ENCODE measurements at regions not wholly inside any gene's neighbourhood (a gene's known extent, or its start where the extent isn't known, plus 50 kb on each side); places are given as distances from the start of the nearest gene placed in this dataset.
"Not testable (repeated sequence)": the region's sequence is repeated elsewhere in the genome, so short reads cannot be mapped to it uniquely, and the experiment has no call there.

DNA sequence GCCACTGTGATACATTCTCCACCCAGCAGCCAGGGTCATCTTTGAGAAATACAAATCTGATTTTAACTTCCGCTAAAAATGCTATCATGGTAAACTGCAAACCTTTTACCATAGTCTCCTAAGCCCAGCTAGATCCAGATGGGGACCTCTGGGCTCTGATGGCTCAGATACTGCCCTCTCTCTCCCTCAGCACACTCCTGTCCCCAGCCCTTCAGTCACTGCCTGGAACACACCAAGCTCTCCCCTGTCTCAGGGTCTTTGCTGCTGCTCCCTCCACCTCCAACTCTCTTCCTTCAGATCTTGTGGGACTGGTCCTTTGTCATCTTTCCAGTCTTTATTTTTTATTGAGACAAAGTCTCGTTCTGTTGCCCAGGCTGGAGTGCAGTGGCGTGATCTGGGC lies 65.1 kb downstream of the SPRY4 start:
- DNase-seq (ENCODE audit: low spot score in 2 of 2): no peak
- FAIRE-seq: no peak

DNA sequence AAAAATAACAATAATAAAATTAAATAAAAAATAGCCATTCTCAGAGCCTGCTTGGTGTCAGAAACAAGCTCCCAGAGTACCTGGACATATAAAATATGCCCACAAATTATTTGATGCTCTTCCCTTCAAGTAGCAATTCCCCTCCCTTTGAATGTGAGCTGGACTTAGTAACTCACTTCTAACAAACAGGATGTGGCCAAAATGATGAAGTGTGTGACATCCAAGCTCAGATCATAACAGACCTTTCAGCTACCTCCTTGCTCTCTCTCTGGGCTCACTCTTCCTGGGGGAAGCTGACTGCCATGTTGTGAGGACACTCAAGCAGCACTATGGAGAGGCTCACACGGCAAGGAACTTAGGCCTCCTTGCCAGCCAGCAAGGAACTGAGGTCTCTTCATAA lies 69.0 kb downstream of the SPRY4 start:
- DNase-seq (ENCODE audit: low spot score in 2 of 2): no peak
- no peak for FAIRE-seq

DNA sequence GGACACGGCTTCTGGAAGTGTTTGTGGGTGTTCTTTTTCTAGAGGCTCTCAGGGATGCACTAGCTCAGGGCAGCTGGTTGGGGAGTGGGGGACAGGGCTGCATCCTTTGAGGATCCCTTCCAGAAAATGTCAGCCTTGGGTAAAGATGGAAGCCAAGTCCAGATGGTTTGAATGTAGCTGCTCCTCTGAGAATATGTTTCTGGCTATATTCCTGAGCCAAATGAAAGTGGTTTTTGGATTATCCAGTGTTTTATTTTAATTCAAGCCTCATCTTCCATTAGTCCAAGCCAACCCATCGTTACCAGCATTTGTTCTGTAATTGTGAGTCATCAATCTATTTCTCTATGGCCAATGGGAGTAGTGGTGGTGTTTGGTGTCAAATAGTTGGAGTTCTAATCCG lies 70.4 kb downstream of the SPRY4 start:
- DNase-seq (ENCODE audit: low spot score in 2 of 2) (no peak), FAIRE-seq (no peak)

DNA sequence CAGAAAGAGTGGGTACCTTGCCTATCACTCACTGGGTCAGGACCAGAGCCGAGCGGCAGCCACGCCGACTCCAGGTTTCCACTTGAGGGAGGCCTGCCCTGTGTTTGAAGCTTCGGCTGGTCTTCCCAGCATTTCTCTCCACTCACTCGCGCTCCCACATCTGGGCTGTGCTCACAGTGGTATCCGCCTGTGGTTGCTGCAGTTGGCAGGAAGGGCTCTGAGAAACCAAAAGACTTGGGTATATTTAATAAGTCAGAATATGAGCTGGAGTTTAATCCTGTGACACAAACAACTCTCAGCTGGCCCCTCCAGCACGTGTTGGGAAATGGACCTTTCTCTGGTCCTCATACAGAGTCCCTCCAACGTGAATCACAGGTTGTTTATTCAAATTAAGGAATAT lies 70.9 kb downstream of the SPRY4 start:
- FAIRE-seq: no peak
- no peak for DNase-seq (ENCODE audit: low spot score in 2 of 2)

DNA sequence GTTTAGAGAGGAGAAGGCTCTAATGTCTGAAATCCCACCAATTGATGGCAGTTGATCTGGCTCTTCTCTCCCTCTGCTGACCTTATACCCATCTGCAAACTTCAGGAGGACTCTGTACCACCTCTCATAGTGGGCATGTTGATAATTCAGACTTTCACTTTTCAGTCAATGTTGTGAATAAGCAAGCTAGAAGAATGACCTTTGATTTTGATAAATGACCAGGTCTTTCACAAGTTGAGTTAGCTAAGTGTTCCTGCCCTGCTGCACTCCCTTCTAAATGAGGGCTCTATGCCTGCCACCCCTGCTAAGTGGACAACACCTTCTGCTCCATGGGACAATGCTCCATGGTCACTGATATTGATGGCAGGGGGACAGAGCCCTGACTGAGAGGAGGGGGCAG lies 74.7 kb downstream of the SPRY4 start:
- FAIRE-seq (no peak), DNase-seq (ENCODE audit: low spot score in 2 of 2) (no peak)

DNA sequence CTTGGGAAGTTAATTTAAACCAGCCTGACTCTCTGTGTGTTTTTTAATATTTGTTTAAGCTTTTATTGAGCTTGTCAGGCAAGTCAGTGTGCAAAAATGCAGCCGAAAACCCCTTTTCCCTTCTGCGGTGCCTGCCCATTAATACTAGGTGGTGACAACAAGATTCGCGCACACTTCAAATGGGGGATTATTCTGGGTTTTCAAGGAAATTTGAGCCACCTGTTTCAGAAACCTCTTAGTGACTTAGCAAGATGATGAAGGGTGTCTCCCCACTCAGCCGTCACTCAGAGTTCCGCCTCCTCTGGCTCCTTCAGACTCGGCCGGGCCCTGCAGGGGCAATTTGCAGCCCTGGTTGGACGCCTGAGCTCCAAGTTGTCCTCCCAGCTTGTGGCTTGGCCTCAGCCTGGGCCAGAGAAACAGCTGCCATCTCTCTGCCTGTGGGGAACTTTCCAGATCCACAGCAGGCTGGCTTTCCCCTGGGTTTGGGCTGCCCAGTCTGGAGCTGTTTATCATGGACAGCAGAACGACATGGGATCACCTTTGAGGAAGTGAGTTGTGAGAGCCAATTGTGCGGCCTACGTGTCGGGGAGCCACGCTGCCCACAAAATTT lies 75.9 kb downstream of the SPRY4 start:
- DNase-seq (ENCODE audit: low spot score in 2 of 2): no peak
- no peak for FAIRE-seq

DNA sequence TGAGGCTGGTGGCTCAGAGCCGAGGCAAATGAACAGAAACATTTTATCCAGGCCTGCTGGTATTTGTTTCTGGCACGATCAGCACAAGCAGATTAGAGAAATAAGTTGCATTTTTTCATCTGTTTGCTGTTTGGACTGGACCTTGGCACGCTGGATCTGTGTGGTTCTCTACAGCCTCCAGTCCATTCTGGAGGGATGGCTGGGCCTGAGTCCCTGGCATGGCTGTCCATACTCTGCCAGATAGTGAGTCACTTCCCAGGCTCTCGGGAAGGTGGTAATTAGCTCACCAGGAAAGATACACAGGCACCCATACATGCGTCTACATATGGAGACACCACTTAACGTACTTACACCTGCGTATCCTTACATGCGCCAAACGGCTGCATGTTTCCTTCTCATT lies 78.6 kb downstream of the SPRY4 start:
- FAIRE-seq (no peak), DNase-seq (ENCODE audit: low spot score in 2 of 2) (peak; percentile 4 to 33)

DNA sequence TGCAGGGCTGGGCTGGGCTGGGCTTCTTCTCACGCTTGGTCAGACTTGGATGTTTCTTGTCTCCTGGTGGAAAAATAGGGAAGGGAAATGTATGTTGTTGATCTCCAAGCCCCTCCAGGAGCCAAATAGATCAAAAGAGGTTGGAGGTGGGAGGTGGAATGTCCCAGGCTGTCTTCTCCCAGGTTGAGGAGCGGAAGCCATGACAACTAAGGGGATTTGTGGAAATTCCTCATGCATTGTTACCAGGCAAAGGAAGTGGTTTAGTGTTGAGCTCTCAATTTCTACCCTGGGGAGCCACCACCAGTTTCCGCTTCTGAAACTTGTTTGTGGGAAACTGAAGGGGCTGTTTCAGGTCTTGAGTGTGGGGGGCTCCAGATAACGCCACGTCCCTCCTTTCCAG lies 79.0 kb downstream of the SPRY4 start:
- no peak for DNase-seq (ENCODE audit: low spot score in 2 of 2)
- no peak for FAIRE-seq

DNA sequence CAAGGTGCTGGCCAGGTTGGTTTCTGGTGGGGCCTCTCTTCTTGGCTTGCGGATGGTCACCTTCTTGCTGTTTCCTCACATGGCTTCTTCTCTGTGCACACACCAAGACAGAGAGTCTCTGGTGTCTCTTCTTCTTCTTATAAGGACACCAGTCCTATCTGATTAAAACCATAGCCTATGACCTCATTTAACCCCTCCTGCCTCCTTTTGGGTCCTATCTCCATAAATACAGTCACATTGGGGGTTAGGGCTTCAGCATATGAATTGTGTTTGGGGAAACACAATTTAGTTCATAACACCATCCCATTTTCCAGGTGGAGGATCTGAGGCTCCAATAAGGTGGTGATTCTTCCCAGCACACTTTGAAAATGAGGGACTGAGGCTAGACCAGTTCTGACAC lies 80.4 kb downstream of the SPRY4 start:
- no peak for FAIRE-seq
- no peak for DNase-seq (ENCODE audit: low spot score in 2 of 2)

DNA sequence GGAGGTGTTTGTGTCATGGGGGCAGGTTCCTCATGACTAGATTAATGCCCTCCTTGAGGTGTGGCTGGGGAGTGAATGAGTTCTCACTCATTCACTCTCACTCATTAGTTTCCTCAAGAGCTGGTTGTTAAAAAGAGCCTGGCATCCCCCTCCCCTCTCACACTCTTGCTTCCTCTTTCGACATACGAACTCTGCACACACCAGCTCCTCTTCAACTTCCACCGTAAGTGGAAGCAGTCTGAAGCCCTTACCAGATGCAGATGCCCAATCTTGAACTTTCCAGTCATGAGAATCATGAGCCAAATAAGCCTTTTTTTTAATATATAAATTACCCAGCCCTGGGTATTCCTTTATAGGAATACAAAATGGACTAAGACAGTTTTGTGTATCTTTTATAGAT lies 82.5 kb downstream of the SPRY4 start:
- DNase-seq (ENCODE audit: low spot score in 2 of 2) (no peak), FAIRE-seq (no peak)

DNA sequence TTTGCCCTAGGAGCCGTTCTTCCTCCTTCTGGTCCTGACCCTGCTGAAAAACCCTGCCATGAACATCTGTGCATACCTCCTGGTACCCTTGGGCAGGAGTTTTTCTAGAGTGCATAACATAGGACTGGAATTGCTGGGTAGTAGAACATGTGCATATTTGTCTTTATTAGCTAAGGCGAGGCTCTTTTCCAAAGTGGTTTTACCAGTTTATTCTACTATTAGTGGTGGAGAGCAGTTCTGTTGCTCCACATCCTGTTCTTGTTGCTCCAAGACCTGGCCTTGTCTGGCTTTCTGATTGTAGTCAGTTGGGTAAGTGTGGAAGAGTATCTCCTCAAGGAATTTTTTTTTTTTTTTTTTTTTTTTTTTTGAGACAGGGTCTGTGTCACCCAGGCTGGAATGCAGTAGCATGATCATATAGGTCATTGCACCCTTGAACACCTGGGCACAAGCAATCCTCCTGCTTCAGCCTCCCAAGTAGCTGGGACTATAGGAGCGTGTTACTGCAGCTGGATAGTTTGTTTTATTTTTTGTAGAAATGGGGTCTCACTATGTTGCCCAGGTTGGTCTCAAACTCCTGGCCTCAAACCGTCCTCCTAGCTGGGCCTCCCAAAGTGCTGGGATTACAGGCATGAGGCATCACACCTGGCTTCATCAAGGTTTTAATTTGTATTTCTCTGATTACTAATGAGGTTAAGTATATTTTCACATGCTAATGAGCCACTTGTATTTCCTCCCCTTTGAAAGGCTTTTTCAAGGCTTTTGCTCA lies 85.2 kb downstream of the SPRY4 start:
- DNase-seq (ENCODE audit: low spot score in 2 of 2) (no peak), FAIRE-seq (no peak)

DNA sequence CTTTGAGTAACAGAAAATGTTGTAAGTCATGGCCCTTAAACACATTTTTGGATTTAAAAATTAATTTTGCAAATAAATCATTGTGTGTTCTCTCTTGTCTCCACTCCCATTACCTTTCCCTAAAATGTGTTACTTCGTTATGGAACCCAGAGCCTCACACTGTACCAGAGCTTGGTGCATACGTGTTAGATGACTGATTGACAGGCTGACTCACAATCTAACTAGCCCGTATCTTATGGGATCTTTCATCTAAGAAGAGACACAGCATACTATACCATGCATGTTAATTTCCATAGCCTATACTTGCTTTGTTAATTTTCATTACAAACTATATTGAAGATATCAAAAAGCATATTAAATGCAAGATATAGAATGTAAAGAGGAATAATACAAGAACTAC lies 87.1 kb downstream of the SPRY4 start:
- DNase-seq (ENCODE audit: low spot score in 2 of 2): no peak
- no peak for FAIRE-seq

DNA sequence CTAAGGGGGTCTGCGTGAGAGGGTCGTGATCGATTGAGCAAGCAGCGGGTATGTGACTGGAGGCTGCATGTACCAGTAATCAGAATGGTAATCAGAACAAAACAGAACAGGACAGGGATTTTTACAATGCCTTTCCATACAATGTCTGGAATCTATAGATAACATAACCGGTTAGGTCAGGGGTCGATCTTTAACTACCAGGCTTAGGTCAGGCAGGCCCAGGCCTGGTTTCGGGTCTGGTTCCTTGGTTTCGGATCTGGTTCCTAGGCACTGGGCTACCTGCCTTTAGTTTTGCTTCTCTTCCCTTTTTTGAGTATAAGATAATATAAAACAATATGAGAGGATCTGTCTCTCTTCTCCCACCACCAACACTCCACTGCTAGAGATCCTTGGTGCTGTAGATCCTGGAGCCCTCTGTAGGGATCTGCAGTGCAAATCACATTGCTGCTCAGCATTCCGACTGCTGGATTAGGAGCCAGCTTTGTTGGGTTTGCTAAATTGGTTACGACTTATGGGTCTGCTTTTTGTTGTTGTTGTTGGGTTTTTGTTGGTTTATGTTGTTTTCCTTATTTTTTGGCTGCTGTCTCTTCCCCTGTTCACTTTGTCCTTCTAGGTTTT lies 88.0 kb downstream of the SPRY4 start:
- DNase-seq (ENCODE audit: low spot score in 2 of 2); FAIRE-seq: not testable (repeated sequence)

DNA sequence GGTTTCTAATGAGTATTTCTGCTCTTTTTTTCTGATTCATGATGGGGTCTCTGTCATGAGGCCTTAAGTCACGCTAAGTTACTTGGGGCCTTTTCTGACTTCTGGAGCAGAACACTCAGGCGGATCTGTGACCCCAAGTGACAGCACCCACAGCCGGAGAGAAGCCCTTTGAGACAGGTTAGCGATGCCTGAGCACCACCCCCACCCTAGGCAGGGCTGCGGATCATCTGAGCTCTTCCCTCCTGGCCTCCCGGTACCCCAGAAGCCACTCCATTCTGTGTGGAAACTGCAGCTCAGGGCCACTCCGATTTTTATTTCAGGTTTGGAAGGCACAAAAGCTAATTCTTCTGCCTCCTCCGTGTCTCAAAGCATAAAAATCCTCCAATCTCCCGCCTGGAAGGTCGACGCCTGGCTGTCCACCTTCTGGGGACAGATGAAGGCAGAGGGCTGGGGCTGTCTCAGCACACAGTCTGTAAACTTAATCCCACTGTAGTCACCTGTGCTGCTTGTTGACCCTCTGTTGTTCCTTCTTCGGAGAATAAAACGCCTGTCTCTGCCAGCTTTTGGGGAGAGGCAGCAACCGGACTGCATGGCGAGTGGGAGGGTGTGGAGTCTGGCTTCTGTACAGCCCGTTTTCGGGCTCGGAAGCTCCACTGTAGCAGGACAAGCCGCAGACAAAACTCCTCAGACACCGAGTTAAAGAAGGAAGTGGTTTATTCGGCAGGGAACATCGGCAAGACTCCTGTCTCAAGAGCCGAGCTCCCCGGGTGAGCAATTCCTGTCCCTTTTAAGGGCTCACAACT lies 88.8 kb downstream of the SPRY4 start:
- DNase-seq (ENCODE audit: low spot score in 2 of 2): no peak
- FAIRE-seq: no peak

DNA sequence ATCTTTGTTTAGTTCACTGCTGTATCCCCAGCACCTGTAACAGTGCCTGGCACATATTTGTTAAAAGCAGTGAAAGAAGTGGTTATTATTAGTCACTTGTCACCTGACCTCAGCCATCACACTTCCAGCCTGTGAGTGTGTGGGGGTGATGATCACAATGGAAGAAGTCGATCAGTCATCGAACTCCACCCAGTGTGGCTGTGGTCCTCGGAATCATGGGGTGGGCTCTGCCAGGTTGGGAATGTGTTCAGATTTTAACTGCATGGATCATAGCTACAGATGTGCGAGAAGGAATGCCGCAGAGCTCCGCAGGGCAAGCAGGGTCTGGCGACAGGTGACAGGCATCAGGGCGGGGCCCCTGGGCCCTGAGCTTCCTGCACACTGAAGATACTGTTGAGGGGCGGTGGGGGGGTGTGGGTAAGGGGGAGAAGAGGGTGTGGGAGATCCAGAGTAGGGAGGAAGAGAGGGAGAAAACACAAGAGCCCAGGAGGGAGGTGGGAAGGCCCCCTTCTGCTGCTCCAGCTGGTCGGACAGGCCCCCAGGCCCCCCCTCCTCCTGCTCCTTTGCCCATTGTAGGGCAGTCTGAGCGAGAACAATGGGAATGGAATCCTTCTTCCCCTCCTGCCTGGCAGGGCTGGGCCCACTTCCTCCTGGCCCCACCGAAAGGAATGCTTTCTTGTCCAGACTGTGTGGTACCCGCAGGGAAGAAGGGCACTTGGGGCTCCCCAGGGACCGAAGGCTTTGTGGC lies 89.6 kb downstream of the SPRY4 start:
- FAIRE-seq: no peak

DNA sequence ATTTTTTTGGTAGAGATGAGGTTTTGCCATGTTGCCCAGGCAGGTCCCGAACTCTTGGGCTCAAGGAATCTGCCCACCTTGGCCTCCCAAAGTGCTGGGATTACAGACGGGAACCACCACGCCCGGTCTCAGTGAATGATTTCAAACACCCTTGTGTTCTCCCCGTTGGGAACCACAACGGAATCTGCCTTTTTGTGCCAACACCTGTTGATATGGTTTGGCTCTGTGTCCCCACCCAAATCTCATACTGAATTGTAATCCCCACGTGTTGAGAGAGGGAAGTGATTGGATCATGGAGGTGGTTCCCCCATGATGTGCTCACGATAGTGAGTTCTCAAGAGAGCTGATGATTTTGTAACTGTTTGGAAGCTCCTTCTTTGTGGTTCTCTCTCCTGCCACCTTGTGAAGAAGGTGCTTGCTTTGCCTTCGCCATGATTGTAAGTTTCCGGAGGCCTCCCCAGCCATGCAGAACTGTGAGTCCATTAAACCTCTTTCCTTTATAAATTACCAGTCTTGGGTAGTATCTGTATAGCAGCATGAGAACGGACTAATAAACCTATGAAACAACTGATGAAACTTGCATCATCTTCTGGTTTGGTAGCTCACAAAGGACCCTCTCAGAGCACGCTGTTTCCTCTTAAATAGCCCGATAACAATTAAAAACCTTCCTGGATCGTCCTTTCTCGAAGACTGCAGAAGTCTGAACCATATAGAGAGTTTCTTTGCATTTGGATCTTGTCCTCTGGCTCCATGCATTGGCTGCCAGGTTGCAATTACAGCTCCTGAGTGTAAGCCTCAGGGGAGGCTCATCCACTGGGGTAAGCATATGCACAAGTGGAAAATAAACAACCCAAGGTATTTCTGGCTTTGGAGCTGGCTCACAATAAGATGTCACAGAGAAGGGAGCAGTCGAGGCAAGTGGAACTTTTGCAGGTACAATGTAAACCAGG lies 91.5 kb downstream of the SPRY4 start:
- no peak for FAIRE-seq
- DNase-seq (ENCODE audit: low spot score in 2 of 2): no peak

More for the DNA sequence above, 89.6 kb downstream of the SPRY4 start:
- no peak for DNase-seq (ENCODE audit: low spot score in 2 of 2)

DNA sequence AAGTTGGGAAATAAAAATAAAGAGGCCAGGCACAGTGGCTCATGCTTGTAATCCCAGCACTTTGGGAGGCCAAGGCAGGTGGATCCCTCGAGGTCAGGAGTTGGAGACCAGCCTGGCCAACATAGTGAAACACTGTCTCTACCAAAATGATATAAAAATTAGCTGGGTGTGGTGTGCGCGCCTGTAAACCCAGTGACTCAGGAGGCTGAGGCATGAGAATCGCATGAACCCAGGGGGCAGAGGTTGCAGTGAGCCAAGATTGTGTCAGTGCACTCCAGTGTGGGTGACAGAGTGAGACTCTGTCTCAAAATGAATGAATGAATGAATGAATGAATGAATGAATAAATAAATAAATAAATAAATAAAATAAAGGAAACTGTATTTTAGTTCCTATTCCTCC lies 93.9 kb downstream of the SPRY4 start:
- DNase-seq (ENCODE audit: low spot score in 2 of 2); FAIRE-seq: not testable (repeated sequence)

DNA sequence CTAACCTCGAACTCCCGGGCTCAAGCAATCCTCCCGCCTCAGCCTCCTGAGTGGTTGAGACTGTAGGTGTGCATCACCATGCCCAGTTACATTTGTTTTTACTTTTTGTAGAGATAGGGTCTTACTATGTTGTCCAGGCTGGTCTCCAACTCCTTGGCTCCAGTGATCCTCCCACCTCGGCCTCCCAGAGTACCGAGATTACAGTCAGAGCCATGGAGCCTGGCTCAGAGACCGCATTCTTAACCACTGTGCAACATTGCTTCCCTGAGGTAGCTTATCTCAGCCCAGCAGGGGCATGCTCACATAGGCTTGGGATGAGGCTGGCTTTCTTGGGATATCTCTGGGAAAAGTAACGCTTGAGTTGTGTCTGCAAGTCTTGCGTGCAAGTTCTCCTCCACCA lies 99.7 kb downstream of the SPRY4 start:
- no peak for DNase-seq (ENCODE audit: low spot score in 2 of 2)
- no peak for FAIRE-seq

DNA sequence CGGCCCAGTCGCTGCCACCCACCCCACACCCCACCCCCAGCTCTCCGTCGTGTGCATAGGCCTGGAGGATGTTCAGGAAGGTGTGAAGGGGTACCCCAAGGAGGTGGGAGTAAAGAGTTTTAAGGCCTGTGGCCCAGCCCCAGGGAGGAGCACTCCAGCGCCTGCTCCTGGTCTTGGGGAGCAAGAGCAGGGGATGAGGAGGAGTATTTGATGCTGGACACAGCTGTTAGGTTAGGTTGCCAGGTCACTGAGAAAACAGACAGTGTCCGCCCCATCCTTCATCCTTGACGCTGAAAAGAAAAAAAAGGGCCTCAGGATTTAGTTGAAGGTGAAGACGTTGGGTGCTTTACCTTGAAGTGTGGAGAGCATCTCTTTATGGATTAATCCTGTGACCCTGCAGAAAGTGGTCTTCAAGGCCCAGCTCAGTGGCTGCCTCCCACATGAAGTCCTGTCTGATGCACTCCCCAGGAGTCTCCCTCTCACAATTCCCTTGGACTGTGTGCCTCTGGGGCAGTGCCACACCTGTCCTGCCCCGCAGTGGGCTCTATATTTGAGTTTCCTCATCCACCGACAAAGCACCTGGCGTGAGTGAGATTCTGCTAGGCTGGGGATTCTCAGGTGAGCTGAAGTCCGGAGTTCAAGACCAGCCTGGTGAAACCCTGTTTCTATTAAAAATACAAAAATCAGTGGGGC lies 101.8 kb downstream of the SPRY4 start:
- FAIRE-seq (no peak), DNase-seq (ENCODE audit: low spot score in 2 of 2) (no peak)
